IMR-90 (cell line): ENCODE measurements at regions not wholly inside any gene's neighbourhood (a gene's known extent, or its start where the extent isn't known, plus 50 kb on each side); places are given as distances from the start of the nearest gene placed in this dataset.

ENCODE experiments used
- ATAC-seq: fragments of 200-7000 bp; cut with Tn5 transposase; 2 replicates; pipeline ENCODE4 v1.9.1; 2020; ENCODE audit warnings: low read depth, mild to moderate bottlenecking, moderate library complexity
- BruUV-seq: library from RNA; stranded (reverse); fragments of 400-500 nt; replicated peaks from 2 replicates; lab custom pipeline; 2021; lab: Mats Ljungman, UMichigan
- CTCF ChIA-PET: fragments of 300-600 bp; formaldehyde crosslinking; extraction: SDS; loops from one replicate; lab custom pipeline; 2021; ENCODE audit warnings: antibody characterized with exemption; lab: Yijun Ruan, JAX
- POLR2A ChIA-PET: fragments of 300-600 bp; sonication (Branson Sonifier 250); formaldehyde crosslinking; loops from one replicate; lab custom pipeline; 2022; ENCODE audit warnings: antibody characterized with exemption; ENCODE audit not compliant: unreplicated experiment; lab: Charles Lee
- DNase-seq: peaks from one replicate; pipeline ENCODE4 v3.0.0; 2013
- H2AFZ ChIP-seq: replicated peaks from 2 replicates; pipeline ENCODE3; 2013; ENCODE audit warnings: low read length, mild to moderate bottlenecking; ENCODE audit not compliant: poor library complexity
- H2AK5ac ChIP-seq: 2 replicates; pipeline ENCODE4 v1.6.1; 2013; ENCODE audit warnings: low read depth, low read length, inconsistent platforms
- H2AK9ac ChIP-seq: replicated peaks from 2 replicates; pipeline ENCODE3; 2013; ENCODE audit warnings: mild to moderate bottlenecking, low read depth, low read length, moderate library complexity; ENCODE audit not compliant: poor library complexity
- H2BK120ac ChIP-seq: 2 replicates; pipeline ENCODE4 v1.6.1; 2013; ENCODE audit warnings: low read depth, low read length, inconsistent platforms
- H2BK15ac ChIP-seq: 3 replicates; pipeline ENCODE4 v1.6.1; 2013; ENCODE audit warnings: low read depth, low read length, inconsistent platforms
- H2BK20ac ChIP-seq: 2 replicates; pipeline ENCODE4 v1.6.1; 2013; ENCODE audit warnings: low read depth, mild to moderate bottlenecking, inconsistent platforms, low read length, moderate library complexity
- H2BK5ac ChIP-seq: 2 replicates; pipeline ENCODE4 v1.6.1; 2013; ENCODE audit warnings: mild to moderate bottlenecking, low read depth, low read length, inconsistent platforms; ENCODE audit not compliant: poor library complexity, severe bottlenecking
- H3K14ac ChIP-seq: replicated peaks from 2 replicates; pipeline ENCODE4 v1.6.1; 2013; ENCODE audit warnings: low read depth, low read length, inconsistent platforms
- H3K18ac ChIP-seq: 2 replicates; pipeline ENCODE4 v1.6.1; 2013; ENCODE audit warnings: low read depth, low read length, control low read depth
- H3K23ac ChIP-seq: 2 replicates; pipeline ENCODE4 v1.6.1; 2013; ENCODE audit warnings: low read depth, low read length, inconsistent platforms
- H3K27ac ChIP-seq: 2 replicates; pipeline ENCODE4 v1.5.1; 2013; ENCODE audit warnings: mild to moderate bottlenecking, control low read depth, low read length; ENCODE audit not compliant: insufficient read depth
- H3K27me3 ChIP-seq: 2 replicates; pipeline ENCODE4 v1.6.1; 2013; ENCODE audit warnings: low read length; ENCODE audit not compliant: control insufficient read depth, insufficient read depth
- H3K36me3 ChIP-seq: 2 replicates; pipeline ENCODE4 v1.6.1; 2013; ENCODE audit warnings: low read length, mixed read lengths; ENCODE audit not compliant: control insufficient read depth, insufficient read depth
- H3K4ac ChIP-seq: 2 replicates; pipeline ENCODE4 v1.6.1; 2013; ENCODE audit warnings: low read depth, low read length, inconsistent platforms
- H3K4me1 ChIP-seq: 2 replicates; pipeline ENCODE4 v1.6.1; 2013; ENCODE audit warnings: low read length, mixed read lengths; ENCODE audit not compliant: control insufficient read depth, insufficient read depth
- H3K4me2 ChIP-seq: 2 replicates; pipeline ENCODE4 v1.6.1; 2013; ENCODE audit warnings: low read depth, mild to moderate bottlenecking, control low read depth, low read length, moderate library complexity
- H3K4me3 ChIP-seq: 2 replicates; pipeline ENCODE4 v1.5.1; 2013; ENCODE audit warnings: low read depth, mild to moderate bottlenecking, control low read depth, low read length, moderate library complexity; ENCODE audit not compliant: insufficient read depth
- H3K56ac ChIP-seq: 2 replicates; pipeline ENCODE4 v1.6.1; 2013; ENCODE audit warnings: low read length, inconsistent platforms; ENCODE audit not compliant: insufficient read depth; ENCODE audit errors: extremely low read depth
- H3K79me1 ChIP-seq, 2 experiments: 2 replicates each; pipeline ENCODE4 v1.6.1; 2013; ENCODE audit warnings: low read length in 2 of 2, inconsistent platforms in 1 of 2, low read depth in 1 of 2
- H3K9ac ChIP-seq: 2 replicates; pipeline ENCODE4 v1.6.1; 2013; ENCODE audit warnings: low read depth, low read length, control low read depth
- H3K9me1 ChIP-seq: 2 replicates; pipeline ENCODE4 v1.6.1; 2013; ENCODE audit warnings: low read length, inconsistent platforms; ENCODE audit not compliant: insufficient read depth
- H3K9me3 ChIP-seq: 2 replicates; pipeline ENCODE4 v1.6.1; 2013; ENCODE audit warnings: low read length; ENCODE audit not compliant: control insufficient read depth, insufficient read depth
- H4K20me1 ChIP-seq: 2 replicates; pipeline ENCODE4 v1.6.1; 2013; ENCODE audit warnings: low read length, inconsistent platforms; ENCODE audit not compliant: insufficient read depth
- H4K5ac ChIP-seq: 2 replicates; pipeline ENCODE4 v1.6.1; 2013; ENCODE audit warnings: mild to moderate bottlenecking, low read depth, low read length, control low read depth
- H4K8ac ChIP-seq, 2 experiments: 2 replicates each; pipeline ENCODE4 v1.6.1; 2013; ENCODE audit warnings: low read depth in 2 of 2, low read length in 2 of 2, control low read depth in 1 of 2, inconsistent platforms in 1 of 2
- H4K91ac ChIP-seq: 2 replicates; pipeline ENCODE4 v1.6.1; 2013; ENCODE audit warnings: low read depth, low read length, inconsistent platforms; ENCODE audit not compliant: insufficient read depth
- BHLHE40 ChIP-seq: fragments of 150-350 bp; IDR thresholded peaks from 2 replicates; pipeline ENCODE4 v1.6.1; 2016; ENCODE audit warnings: mild to moderate bottlenecking, low read depth, low read length
- MAZ ChIP-seq: IDR thresholded peaks from 2 replicates; pipeline ENCODE4 v1.6.1; 2012; ENCODE audit warnings: low read depth, mild to moderate bottlenecking, low read length, improper control_type of control experiment, moderate library complexity, borderline replicate concordance
- MXI1 ChIP-seq: IDR thresholded peaks from 2 replicates; pipeline ENCODE4 v1.6.1; 2012; ENCODE audit warnings: low read depth, mild to moderate bottlenecking, low read length, moderate library complexity, borderline replicate concordance
- POLR2A ChIP-seq: IDR thresholded peaks from 2 replicates; pipeline ENCODE4 v1.6.1; 2012; ENCODE audit warnings: mild to moderate bottlenecking, low read depth, low read length
- RCOR1 ChIP-seq: IDR thresholded peaks from 2 replicates; pipeline ENCODE4 v1.6.1; 2012; ENCODE audit warnings: mild to moderate bottlenecking, low read length, improper control_type of control experiment; ENCODE audit not compliant: insufficient replicate concordance
- RFX5 ChIP-seq: IDR thresholded peaks from 2 replicates; pipeline ENCODE4 v1.8.0; 2012; ENCODE audit warnings: low read depth, mild to moderate bottlenecking, low read length, moderate library complexity
- WGBS, 2 experiments: methylation state at CpG; one replicate each; pipeline versions ENCODE4 v1.1.5 to v1.1.7; 2013; ENCODE audit warnings: missing lambda C conversion rate in 2 of 2; ENCODE audit not compliant: insufficient read length in 1 of 2; ENCODE audit errors: extremely low coverage in 2 of 2; 5-methylcytosine and 5-hydroxymethylcytosine counted together
- dilution Hi-C: fragments of 300-500 bp; cut with HindIII; formaldehyde crosslinking; loops from one replicate; pipeline ENCODE4 v1.14.3; 2018; ENCODE audit warnings: low sequenced_read_pairs; ENCODE audit not compliant: unreplicated experiment
- in situ Hi-C: fragments of 300-500 bp; cut with MboI; formaldehyde crosslinking; loops from 3 replicates; pipeline ENCODE4 v1.14.3; 2019; ENCODE audit warnings: low sequenced_read_pairs, inconsistent platforms, mixed read lengths
- intact Hi-C: fragments of 100-400 bp; cut with micrococcal nuclease; formaldehyde crosslinking; loops from 2 replicates; pipeline ENCODE4 v1.10.0; 2022

GRCh38 chr11:123257370-123257769 lies 62.3 kb upstream of the CLMP start:
- H3K23ac ChIP-seq = no peak overlapping the region
- no peak overlapping the region for H2AFZ ChIP-seq
- H2AK5ac ChIP-seq = no peak overlapping the region
- H3K36me3 ChIP-seq = no peaks in the 10 kb centered on the region
- H4K20me1 ChIP-seq = no peaks in the 10 kb centered on the region; the same call in 1 of the 2 replicates
- H3K4me2 ChIP-seq = no peak overlapping the region
- H2AK9ac ChIP-seq = no peak overlapping the region
- H3K79me1 ChIP-seq = no peaks in the 10 kb centered on the region
- H4K91ac ChIP-seq = no peak overlapping the region
- H2BK15ac ChIP-seq = no peak overlapping the region
- WGBS, 2 experiments = no CpG with 5 or more reads among the region's 5 CpGs
- peaks cover 4% of the 10 kb centered on the region; the same call in 1 of the 2 replicates for H3K9me3 ChIP-seq
- no peak for ATAC-seq
- ChIA-PET CTCF (interaction anchor here (0.6 to 1.7 kb wide), 2 partner anchors 10 to 1023 kb away, joined by 3 to 5 read pairs; no protein-coding TSS in a partner anchor), POLR2A (no interaction called here)
- H3K4me1 ChIP-seq = peaks cover 5% of the 10 kb centered on the region
- no peaks in the 10 kb centered on the region; the same call in 1 of the 2 replicates for H3K27me3 ChIP-seq
- intact Hi-C loops = no loop called here
- H2BK5ac ChIP-seq = no peak overlapping the region
- no peak overlapping the region for H2BK120ac ChIP-seq
- H2BK20ac ChIP-seq = no peak overlapping the region
- dilution Hi-C loops = loop anchor here (25.0 kb wide), 1 partner anchor 145 kb away; no protein-coding TSS in a partner anchor
- no peak for DNase-seq
- no peak overlapping the region for H3K18ac ChIP-seq
- H3K9ac ChIP-seq = no peak overlapping the region
- H4K5ac ChIP-seq = no peak overlapping the region
- TF ChIP-seq RFX5 (no peak), POLR2A (no peak), MAZ (no peak), RCOR1 (no peak), BHLHE40 (no peak), MXI1 (no peak)
- no peak overlapping the region for H3K14ac ChIP-seq
- no TSS peak for BruUV-seq
- no peak overlapping the region for H3K56ac ChIP-seq
- no peak overlapping the region for H4K8ac ChIP-seq
- peaks cover 3% of the 10 kb centered on the region; the same call in 1 of the 2 replicates for H3K9me1 ChIP-seq
- H3K4ac ChIP-seq = no peak overlapping the region
- no peak overlapping the region for H3K4me3 ChIP-seq
- in situ Hi-C loops = loop anchor here (25.0 kb wide), 1 partner anchor 395 kb away; no protein-coding TSS in a partner anchor
- H3K27ac ChIP-seq = no peak overlapping the region
